Neural cell (in vitro differentiated cells): ENCODE measurements at regions not wholly inside any gene's neighbourhood (a gene's known extent, or its start where the extent isn't known, plus 50 kb on each side); places are given as distances from the start of the nearest gene placed in this dataset.

Experiments
- H2AFZ ChIP-seq: fragments of 200-600, 300-800 bp; sonication (generic), shearing (Covaris generic); 2 replicates; pipeline ENCODE4 v1.6.0; 2014; ENCODE audit warnings: low read depth, mild to moderate bottlenecking, antibody characterized with exemption, low read length, moderate library complexity
- H3F3A ChIP-seq: fragments of 200-600 bp; shearing (Covaris generic); 2 replicates; pipeline ENCODE4 v1.6.1; 2016; ENCODE audit warnings: mild to moderate bottlenecking, moderate library complexity, mixed read lengths, antibody characterized with exemption, low read length; ENCODE audit not compliant: insufficient read depth, poor library complexity, severe bottlenecking
- H3K27ac ChIP-seq: fragments of 200-600, 300-800 bp; sonication (generic), shearing (Covaris generic); 2 replicates; pipeline ENCODE4 v1.5.1; 2014; ENCODE audit warnings: mild to moderate bottlenecking, low read length, moderate library complexity
- H3K27me3 ChIP-seq: fragments of 300-800, 200-600 bp; sonication (generic), shearing (Covaris generic); 2 replicates; pipeline ENCODE4 v1.6.0; 2014; ENCODE audit warnings: mild to moderate bottlenecking, low read depth, low read length, moderate library complexity; ENCODE audit not compliant: insufficient read depth
- H3K36me3 ChIP-seq: fragments of 300-800, 200-600 bp; sonication (generic), shearing (Covaris generic); 2 replicates; pipeline ENCODE4 v1.5.1; 2014; ENCODE audit warnings: mild to moderate bottlenecking, antibody characterized with exemption, low read length, moderate library complexity; ENCODE audit not compliant: insufficient read depth
- H3K4me2 ChIP-seq: fragments of 300-800, 200-600 bp; sonication (generic), shearing (Covaris generic); 2 replicates; pipeline ENCODE4 v1.6.0; 2014; ENCODE audit warnings: mild to moderate bottlenecking, low read length
- H3K4me3 ChIP-seq: fragments of 300-800, 200-600 bp; sonication (generic), shearing (Covaris generic); 2 replicates; pipeline ENCODE4 v1.5.1; 2014; ENCODE audit warnings: mild to moderate bottlenecking, low read length, moderate library complexity
- H3K79me2 ChIP-seq: fragments of 200-600 bp; shearing (Covaris generic); replicated peaks from 2 replicates; pipeline ENCODE4 v1.6.0; 2014; ENCODE audit warnings: mild to moderate bottlenecking, low read length, moderate library complexity; ENCODE audit not compliant: insufficient read depth
- H3K9ac ChIP-seq: fragments of 300-800, 200-600 bp; sonication (generic), shearing (Covaris generic); 2 replicates; pipeline ENCODE4 v1.6.1; 2016; ENCODE audit warnings: mild to moderate bottlenecking, low read length, mixed read lengths
- H3K9me2 ChIP-seq: fragments of 200-600 bp; shearing (Covaris generic); 2 replicates; pipeline ENCODE4 v1.6.1; 2016; ENCODE audit warnings: mild to moderate bottlenecking, low read length, mixed read lengths; ENCODE audit not compliant: insufficient read depth
- H3K9me3 ChIP-seq: fragments of 200-600, 300-800 bp; sonication (generic), shearing (Covaris generic); 2 replicates; pipeline ENCODE4 v1.6.1; 2016; ENCODE audit warnings: mild to moderate bottlenecking, mixed run types, low read length, moderate library complexity, mixed read lengths
- H4K20me1 ChIP-seq: fragments of 200-600 bp; shearing (Covaris generic); 2 replicates; pipeline ENCODE4 v1.6.1; 2016; ENCODE audit warnings: mild to moderate bottlenecking, mixed run types; ENCODE audit not compliant: insufficient read depth
- EP300 ChIP-seq: fragments of 450-650 bp; conservative IDR thresholded peaks from 2 replicates; pipeline ENCODE4 v1.6.1; 2014; ENCODE audit warnings: antibody characterized with exemption, mild to moderate bottlenecking, moderate library complexity; ENCODE audit not compliant: poor library complexity, severe bottlenecking
- EZH2 ChIP-seq: fragments of 200-600, 300-800 bp; shearing (Covaris generic), sonication (generic); IDR thresholded peaks from 2 replicates; pipeline ENCODE4 v1.6.1; 2014; ENCODE audit warnings: antibody characterized with exemption, low read length, borderline replicate concordance, mild to moderate bottlenecking; ENCODE audit not compliant: insufficient read depth, poor library complexity, severe bottlenecking
- MXI1 ChIP-seq: fragments of 450-650 bp; conservative IDR thresholded peaks from 2 replicates; pipeline ENCODE4 v1.6.1; 2014; ENCODE audit warnings: antibody characterized with exemption, mild to moderate bottlenecking; ENCODE audit not compliant: poor library complexity, severe bottlenecking
- POLR2AphosphoS5 ChIP-seq: IDR thresholded peaks from 2 replicates; pipeline ENCODE4 v1.6.1; 2012
- RAD21 ChIP-seq: fragments of 450-650 bp; conservative IDR thresholded peaks from 2 replicates; pipeline ENCODE4 v1.6.1; 2014; ENCODE audit warnings: antibody characterized with exemption, mild to moderate bottlenecking, moderate library complexity
- REST ChIP-seq: IDR thresholded peaks from 2 replicates; pipeline ENCODE4 v1.6.1; 2012; ENCODE audit warnings: borderline replicate concordance
- SMC3 ChIP-seq: fragments of 450-650 bp; conservative IDR thresholded peaks from 2 replicates; pipeline ENCODE4 v1.6.1; 2014; ENCODE audit warnings: antibody characterized with exemption, mild to moderate bottlenecking, moderate library complexity; ENCODE audit not compliant: poor library complexity
- TAF1 ChIP-seq: IDR thresholded peaks from 2 replicates; pipeline ENCODE4 v1.6.1; 2012; ENCODE audit warnings: low read depth
- TF ChIP-seq, protein P1 (sequence below): fragments of 450-650 bp; IDR thresholded peaks from 2 replicates; pipeline ENCODE4 v1.5.1; 2014; ENCODE audit warnings: antibody characterized with exemption, mild to moderate bottlenecking, moderate library complexity; ENCODE audit not compliant: poor library complexity, severe bottlenecking

- H3K4me2 ChIP-seq: no peak overlapping the region
- H2AFZ ChIP-seq: no peak overlapping the region
- no peak overlapping the region for H3K27ac ChIP-seq
- H3K9ac ChIP-seq: no peak overlapping the region
- no peaks in the 10 kb centered on the region for H3F3A ChIP-seq
- no peaks in the 10 kb centered on the region for H3K27me3 ChIP-seq
- no peaks in the 10 kb centered on the region for H3K9me2 ChIP-seq
- no peak for TF ChIP-seq EP300
- no peak for TF ChIP-seq MXI1
- no peak for TF ChIP-seq SMC3
- TF ChIP-seq, protein P1, sequence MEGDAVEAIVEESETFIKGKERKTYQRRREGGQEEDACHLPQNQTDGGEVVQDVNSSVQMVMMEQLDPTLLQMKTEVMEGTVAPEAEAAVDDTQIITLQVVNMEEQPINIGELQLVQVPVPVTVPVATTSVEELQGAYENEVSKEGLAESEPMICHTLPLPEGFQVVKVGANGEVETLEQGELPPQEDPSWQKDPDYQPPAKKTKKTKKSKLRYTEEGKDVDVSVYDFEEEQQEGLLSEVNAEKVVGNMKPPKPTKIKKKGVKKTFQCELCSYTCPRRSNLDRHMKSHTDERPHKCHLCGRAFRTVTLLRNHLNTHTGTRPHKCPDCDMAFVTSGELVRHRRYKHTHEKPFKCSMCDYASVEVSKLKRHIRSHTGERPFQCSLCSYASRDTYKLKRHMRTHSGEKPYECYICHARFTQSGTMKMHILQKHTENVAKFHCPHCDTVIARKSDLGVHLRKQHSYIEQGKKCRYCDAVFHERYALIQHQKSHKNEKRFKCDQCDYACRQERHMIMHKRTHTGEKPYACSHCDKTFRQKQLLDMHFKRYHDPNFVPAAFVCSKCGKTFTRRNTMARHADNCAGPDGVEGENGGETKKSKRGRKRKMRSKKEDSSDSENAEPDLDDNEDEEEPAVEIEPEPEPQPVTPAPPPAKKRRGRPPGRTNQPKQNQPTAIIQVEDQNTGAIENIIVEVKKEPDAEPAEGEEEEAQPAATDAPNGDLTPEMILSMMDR: no peak
- TF ChIP-seq TAF1: no peak
- TF ChIP-seq RAD21: no peak
- TF ChIP-seq REST: no peak
- no peak for TF ChIP-seq POLR2AphosphoS5
- TF ChIP-seq EZH2: no peak
- no peaks in the 10 kb centered on the region for H4K20me1 ChIP-seq
- no peaks in the 10 kb centered on the region for H3K36me3 ChIP-seq
- no peaks in the 10 kb centered on the region for H3K79me2 ChIP-seq
- H3K9me3 ChIP-seq: no peaks in the 10 kb centered on the region
- H3K4me3 ChIP-seq: no peak overlapping the region
These were observed 146.8 kb upstream of the KCNJ3 start for GRCh38 chr2:154551649-154552048.

DNA sequence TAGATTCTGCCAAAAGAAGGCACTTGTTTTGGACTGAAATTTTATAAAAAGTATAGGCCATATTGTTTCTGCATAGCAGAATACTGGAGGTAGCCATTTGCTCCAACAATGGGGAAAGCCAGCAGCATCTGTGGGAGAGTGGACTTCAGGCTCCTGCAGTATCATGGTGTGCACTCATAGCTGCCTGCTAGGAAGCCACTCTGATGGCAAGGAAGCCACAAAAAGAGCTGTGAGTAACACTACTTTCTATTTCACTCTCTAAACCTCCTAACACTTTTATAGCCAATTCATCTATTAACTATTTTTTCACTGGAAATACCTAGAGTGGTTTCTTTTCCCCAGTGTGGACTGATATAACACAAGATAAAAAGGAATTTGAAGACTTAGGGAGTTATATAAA lies 144.4 kb upstream of the KCNJ3 start:
- Histone ChIP-seq H3K9ac (no peak overlapping the region), H3K9me2 (no peaks in the 10 kb centered on the region), H3K27ac (no peak overlapping the region), H3K4me3 (no peak overlapping the region), H3K36me3 (no peaks in the 10 kb centered on the region), H3F3A (no peaks in the 10 kb centered on the region), H3K9me3 (no peaks in the 10 kb centered on the region), H2AFZ (no peak overlapping the region), H3K79me2 (no peaks in the 10 kb centered on the region), H3K4me2 (no peak overlapping the region), H4K20me1 (no peaks in the 10 kb centered on the region), H3K27me3 (no peaks in the 10 kb centered on the region)
- TF ChIP-seq EP300: no peak
- no peak for TF ChIP-seq SMC3
- TF ChIP-seq POLR2AphosphoS5: no peak

DNA sequence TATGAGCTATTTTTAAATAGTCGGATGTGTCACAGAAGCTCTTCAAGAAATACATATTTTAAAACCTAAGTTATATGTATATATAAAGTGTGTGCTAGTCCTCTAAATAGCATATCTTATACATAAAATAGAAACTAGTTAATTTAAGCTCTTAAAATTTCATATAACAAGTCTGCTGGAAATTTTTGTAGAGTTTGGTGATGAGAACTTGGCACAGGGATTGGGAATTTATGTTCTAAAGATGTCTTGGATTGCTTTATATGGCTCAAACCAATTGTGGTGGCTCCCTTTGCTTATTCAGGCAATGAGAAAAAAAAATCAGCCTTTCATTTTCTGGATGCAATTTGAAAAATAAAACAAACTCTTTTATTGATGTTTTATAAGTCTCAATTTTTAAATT lies 142.8 kb upstream of the KCNJ3 start:
- H3K79me2 ChIP-seq: no peaks in the 10 kb centered on the region
- H2AFZ ChIP-seq: no peak overlapping the region
- TF ChIP-seq, protein P1: no peak
- TF ChIP-seq MXI1 (no peak), EP300 (no peak), SMC3 (no peak), POLR2AphosphoS5 (no peak), TAF1 (no peak), RAD21 (no peak), EZH2 (no peak), REST (no peak)
- H3K9ac ChIP-seq: no peak overlapping the region
- H4K20me1 ChIP-seq: no peaks in the 10 kb centered on the region
- no peak overlapping the region for H3K27ac ChIP-seq
- no peaks in the 10 kb centered on the region for H3K36me3 ChIP-seq
- no peaks in the 10 kb centered on the region for H3K27me3 ChIP-seq
- no peaks in the 10 kb centered on the region for H3F3A ChIP-seq
- H3K4me2 ChIP-seq: no peak overlapping the region
- H3K9me2 ChIP-seq: no peaks in the 10 kb centered on the region
- no peak overlapping the region for H3K4me3 ChIP-seq
- H3K9me3 ChIP-seq: no peaks in the 10 kb centered on the region
